Sigmoid colon (tissue), 6 donors: ENCODE measurements at regions not wholly inside any gene's neighbourhood (a gene's known extent, or its start where the extent isn't known, plus 50 kb on each side); places are given as distances from the start of the nearest gene placed in this dataset.
"Not testable (repeated sequence)": the region's sequence is repeated elsewhere in the genome, so short reads cannot be mapped to it uniquely, and the experiment has no call there.

Experiments
- DNase-seq: peaks from one replicate; pipeline ENCODE4 v3.0.0-alpha.2; 2019
- H3K27ac ChIP-seq, 4 donors: fragments of 200-600 bp; sonication (generic); one replicate each; pipeline ENCODE4 v1.5.1; 2016 to 2019; ENCODE audit warnings: mild to moderate bottlenecking in 1 of 4
- H3K27me3 ChIP-seq, 3 donors: fragments of 200-600 bp; sonication (generic); one replicate each; pipeline ENCODE4 v1.5.1; 2019; ENCODE audit warnings: mild to moderate bottlenecking in 1 of 3
- H3K36me3 ChIP-seq, 4 donors: fragments of 200-600 bp; sonication (generic); one replicate each; pipeline ENCODE4 v1.5.1; 2016 to 2019
- H3K4me1 ChIP-seq, 4 donors: fragments of 200-600 bp; sonication (generic); one replicate each; pipeline ENCODE4 v1.5.1; 2017 to 2019
- H3K4me3 ChIP-seq, 4 donors: fragments of 200-600 bp; sonication (generic); one replicate each; pipeline ENCODE4 v1.5.1; 2017 to 2019; ENCODE audit warnings: mild to moderate bottlenecking in 2 of 4, moderate library complexity in 1 of 4
- H3K9me3 ChIP-seq, 4 donors: fragments of 200-600 bp in 3 of 4; sonication (generic) in 3 of 4; one replicate each; pipeline versions ENCODE4 v1.5.1 to v1.6.1; 2013 to 2019
- CTCF ChIP-seq, 4 experiments: fragments of 450-650 bp in 3 of 4; fragments of 200-600 bp in 1 of 4; IDR thresholded peaks; one replicate each; pipeline ENCODE4 v1.5.1; 2016 to 2019; ENCODE audit warnings: antibody characterized with exemption in 4 of 4, mild to moderate bottlenecking in 3 of 4, moderate library complexity in 2 of 4
- EP300 ChIP-seq, 4 donors: sonication (generic); formaldehyde crosslinking; IDR thresholded peaks; one replicate each; pipeline ENCODE4 v1.6.1; 2017; ENCODE audit warnings: antibody characterized with exemption in 4 of 4
- POLR2A ChIP-seq, 2 donors: fragments of 450-650 bp; IDR thresholded peaks; one replicate each; pipeline ENCODE4 v1.6.1; 2016; ENCODE audit warnings: antibody characterized with exemption in 2 of 2, mild to moderate bottlenecking in 2 of 2, moderate library complexity in 2 of 2
- POLR2AphosphoS5 ChIP-seq, 4 donors: sonication (generic); formaldehyde crosslinking; IDR thresholded peaks; one replicate each; pipeline ENCODE4 v1.6.1; 2017; ENCODE audit warnings: antibody characterized with exemption in 4 of 4
- WGBS, 2 donors: extraction: QIAGEN DNeasy Blood & Tissue Kit; methylation state at CpG; one replicate each; pipeline ENCODE4 v1.1.7; 2013; 5-methylcytosine and 5-hydroxymethylcytosine counted together
- intact Hi-C: fragments of 100-400 bp; cut with DNase I; formaldehyde crosslinking; loops from one replicate; pipeline ENCODE4 v1.15.1; 2023
- donor health status: healthy with polysubstance abuse.
- donor health status: healthy.

DNA sequence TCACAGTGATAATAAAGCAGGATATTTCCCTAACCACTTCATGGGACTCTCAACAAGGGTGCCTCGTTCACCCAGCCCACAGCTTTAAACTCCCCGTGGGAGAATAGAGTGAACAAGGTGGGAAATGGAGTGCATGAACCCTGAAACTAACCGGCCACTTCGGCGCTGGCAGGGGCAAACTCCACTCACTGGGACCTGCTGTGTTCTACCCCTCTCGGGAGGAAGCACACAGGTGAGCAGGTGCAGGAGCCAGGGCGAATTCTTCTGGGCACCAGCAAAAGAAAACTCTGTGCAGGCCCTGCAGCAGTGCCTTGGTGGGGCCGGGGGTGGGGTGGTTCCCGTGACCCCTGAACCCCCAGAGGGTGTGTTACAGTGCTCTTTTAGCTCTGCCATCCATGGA, 2029.1 kb upstream of the LRRTM1 start:
- no peak for TF ChIP-seq EP300 (IDR thresholded peaks at IDR 0.05)
- no peak for TF ChIP-seq CTCF (IDR thresholded peaks at IDR 0.05)
- TF ChIP-seq POLR2A (IDR thresholded peaks at IDR 0.05), result no peak
- TF ChIP-seq POLR2AphosphoS5 (IDR thresholded peaks at IDR 0.05), result no peak
- 89 to 92% methylated on average over 9 of the region's 9 CpGs for WGBS, 2 donors
- H3K9me3 ChIP-seq, result no peaks in the 10 kb centered on the region
- DNase-seq, result no peak
- no peak overlapping the region for H3K4me3 ChIP-seq
- intact Hi-C loops, result no loop called here
- no peak overlapping the region for H3K27ac ChIP-seq
- no peaks in the 10 kb centered on the region for H3K36me3 ChIP-seq
- no peaks in the 10 kb centered on the region for H3K4me1 ChIP-seq
- no peaks in the 10 kb centered on the region for H3K27me3 ChIP-seq

- Histone ChIP-seq H3K9me3 (no peaks in the 10 kb centered on the region), H3K36me3 (no peaks in the 10 kb centered on the region), H3K4me1 (no peaks in the 10 kb centered on the region), H3K27ac (no peak overlapping the region), H3K4me3 (no peak overlapping the region), H3K27me3 (no peaks in the 10 kb centered on the region)
- intact Hi-C loops, result no loop called here
- no peak for DNase-seq
- 40 to 61% methylated on average over 2 of the region's 2 CpGs for WGBS, 2 donors
- TF ChIP-seq POLR2AphosphoS5 (IDR thresholded peaks at IDR 0.05), result no peak
- TF ChIP-seq CTCF (IDR thresholded peaks at IDR 0.05), result no peak
- TF ChIP-seq POLR2A (IDR thresholded peaks at IDR 0.05), result no peak
- no peak for TF ChIP-seq EP300 (IDR thresholded peaks at IDR 0.05)
These were observed 2025.6 kb upstream of the LRRTM1 start for GRCh38 chr2:82330155-82330554.

- 95 to 98% methylated on average over 42 of the region's 42 CpGs for WGBS, 2 donors
- H3K27me3 ChIP-seq, H3K27ac ChIP-seq, intact Hi-C loops, H3K4me3 ChIP-seq, H3K36me3 ChIP-seq, H3K9me3 ChIP-seq, DNase-seq, H3K4me1 ChIP-seq: not testable (repeated sequence)
These were observed 2021.7 kb upstream of the LRRTM1 start for GRCh38 chr2:82326180-82326767.

DNA sequence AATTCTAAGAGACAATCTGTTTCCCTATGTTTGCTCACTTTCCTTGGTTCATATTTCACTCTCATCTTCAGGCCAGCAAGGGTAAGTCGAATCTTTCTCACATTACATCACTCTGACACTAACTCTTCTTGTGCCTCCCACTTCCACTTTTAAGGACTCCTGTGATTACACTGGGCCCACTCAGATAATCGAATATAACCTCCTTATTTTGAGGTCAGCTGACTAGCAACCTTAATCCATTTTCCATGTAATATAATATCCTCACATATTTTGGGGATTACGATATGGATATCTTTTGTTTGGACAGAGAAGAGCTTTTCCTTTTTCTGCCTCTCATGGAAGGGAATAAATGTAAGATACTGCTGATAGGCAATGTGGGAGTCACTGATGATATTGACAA, 2015.7 kb upstream of the LRRTM1 start:
- Histone ChIP-seq H3K36me3 (no peaks in the 10 kb centered on the region), H3K27me3 (no peaks in the 10 kb centered on the region), H3K4me3 (no peak overlapping the region), H3K27ac (no peak overlapping the region), H3K9me3 (no peaks in the 10 kb centered on the region), H3K4me1 (peaks cover 0 to 10% (median 0%) of the 10 kb centered on the region in 4 donors)
- DNase-seq, result no peak
- 83 to 86% methylated on average over 3 of the region's 3 CpGs for WGBS, 2 donors
- TF ChIP-seq CTCF (IDR thresholded peaks at IDR 0.05) (no peak), POLR2A (IDR thresholded peaks at IDR 0.05) (no peak), POLR2AphosphoS5 (IDR thresholded peaks at IDR 0.05) (no peak), EP300 (IDR thresholded peaks at IDR 0.05) (no peak)
- intact Hi-C loops, result no loop called here

GRCh38 chr2:82317012-82317411, 2012.5 kb upstream of the LRRTM1 start:
- Histone ChIP-seq H3K4me3 (no peak overlapping the region), H3K27ac (no peak overlapping the region), H3K4me1 (peaks cover 0 to 10% (median 0%) of the 10 kb centered on the region in 4 donors), H3K27me3 (no peaks in the 10 kb centered on the region), H3K9me3 (no peaks in the 10 kb centered on the region), H3K36me3 (no peaks in the 10 kb centered on the region)
- TF ChIP-seq POLR2A (IDR thresholded peaks at IDR 0.05), result no peak
- TF ChIP-seq POLR2AphosphoS5 (IDR thresholded peaks at IDR 0.05), result no peak
- no peak for TF ChIP-seq EP300 (IDR thresholded peaks at IDR 0.05)
- 12 to 45% methylated on average over 4 of the region's 4 CpGs for WGBS, 2 donors
- intact Hi-C loops, result no loop called here
- no peak for DNase-seq

DNA sequence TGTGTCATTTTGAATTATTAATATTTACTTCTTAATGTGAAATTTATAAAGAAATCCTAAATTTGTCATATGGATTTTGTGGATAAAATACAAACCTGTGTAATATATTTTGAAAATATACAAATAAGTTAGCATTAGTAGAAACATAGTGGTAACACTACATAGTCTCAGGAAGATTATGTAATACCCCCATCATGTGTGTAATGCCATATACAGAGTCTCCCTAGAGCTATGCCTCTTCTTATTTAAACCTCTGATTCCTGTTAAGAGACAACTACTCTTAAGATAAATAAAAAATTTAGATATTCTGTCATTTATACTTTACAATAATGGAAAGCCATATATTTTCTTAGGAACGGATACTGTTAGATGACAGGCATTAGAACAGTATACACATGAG, 2012.0 kb upstream of the LRRTM1 start:
- H3K36me3 ChIP-seq, result no peaks in the 10 kb centered on the region

More for the DNA sequence above, 2012.0 kb upstream of the LRRTM1 start:
- 12 to 53% methylated on average over 1 of the region's 1 CpG for WGBS, 2 donors
- no peaks in the 10 kb centered on the region for H3K27me3 ChIP-seq
- H3K27ac ChIP-seq, result no peak overlapping the region
- H3K4me1 ChIP-seq, result peaks cover 0 to 10% (median 0%) of the 10 kb centered on the region in 4 donors
- no peak for DNase-seq
- no peak overlapping the region for H3K4me3 ChIP-seq
- intact Hi-C loops, result no loop called here
- no peaks in the 10 kb centered on the region for H3K9me3 ChIP-seq
- TF ChIP-seq EP300 (IDR thresholded peaks at IDR 0.05) (no peak), CTCF (IDR thresholded peaks at IDR 0.05) (no peak), POLR2AphosphoS5 (IDR thresholded peaks at IDR 0.05) (no peak), POLR2A (IDR thresholded peaks at IDR 0.05) (no peak)
